Stomach (tissue), 4 donors: ENCODE measurements at regions not wholly inside any gene's neighbourhood (a gene's known extent, or its start where the extent isn't known, plus 50 kb on each side); places are given as distances from the start of the nearest gene placed in this dataset.

Experiments
- POLR2AphosphoS5 ChIP-seq, 3 donors: sonication (generic); formaldehyde crosslinking; IDR thresholded peaks; one replicate each; pipeline ENCODE4 v1.6.1; 2016; ENCODE audit warnings: antibody characterized with exemption in 3 of 3
- TF ChIP-seq, protein P1 (sequence below), 7 experiments: fragments of 450-650 bp in 4 of 7; fragments of 200-600 bp in 3 of 7; sonication (generic) in 3 of 7; IDR thresholded peaks; one replicate each; pipeline ENCODE4 v1.5.1; 2016 to 2019; ENCODE audit warnings: antibody characterized with exemption in 7 of 7, control low read depth in 2 of 7, mild to moderate bottlenecking in 1 of 7

GRCh38 chr4:11748164-11748872, 319.6 kb upstream of the HS3ST1 start:
- no peak for TF ChIP-seq POLR2AphosphoS5 (IDR thresholded peaks at IDR 0.05)
- TF ChIP-seq, protein P1, sequence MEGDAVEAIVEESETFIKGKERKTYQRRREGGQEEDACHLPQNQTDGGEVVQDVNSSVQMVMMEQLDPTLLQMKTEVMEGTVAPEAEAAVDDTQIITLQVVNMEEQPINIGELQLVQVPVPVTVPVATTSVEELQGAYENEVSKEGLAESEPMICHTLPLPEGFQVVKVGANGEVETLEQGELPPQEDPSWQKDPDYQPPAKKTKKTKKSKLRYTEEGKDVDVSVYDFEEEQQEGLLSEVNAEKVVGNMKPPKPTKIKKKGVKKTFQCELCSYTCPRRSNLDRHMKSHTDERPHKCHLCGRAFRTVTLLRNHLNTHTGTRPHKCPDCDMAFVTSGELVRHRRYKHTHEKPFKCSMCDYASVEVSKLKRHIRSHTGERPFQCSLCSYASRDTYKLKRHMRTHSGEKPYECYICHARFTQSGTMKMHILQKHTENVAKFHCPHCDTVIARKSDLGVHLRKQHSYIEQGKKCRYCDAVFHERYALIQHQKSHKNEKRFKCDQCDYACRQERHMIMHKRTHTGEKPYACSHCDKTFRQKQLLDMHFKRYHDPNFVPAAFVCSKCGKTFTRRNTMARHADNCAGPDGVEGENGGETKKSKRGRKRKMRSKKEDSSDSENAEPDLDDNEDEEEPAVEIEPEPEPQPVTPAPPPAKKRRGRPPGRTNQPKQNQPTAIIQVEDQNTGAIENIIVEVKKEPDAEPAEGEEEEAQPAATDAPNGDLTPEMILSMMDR (IDR thresholded peaks at IDR 0.05) = no peak
